Frontal cortex (tissue), 3 donors: ENCODE measurements at regions not wholly inside any gene's neighbourhood (a gene's known extent, or its start where the extent isn't known, plus 50 kb on each side); places are given as distances from the start of the nearest gene placed in this dataset.
"Not testable (repeated sequence)": the region's sequence is repeated elsewhere in the genome, so short reads cannot be mapped to it uniquely, and the experiment has no call there.

Experiments
- DNase-seq, 2 donors: peaks; one replicate each; pipeline ENCODE4 v3.0.0; 2012; ENCODE audit warnings: low spot score in 2 of 2
- FAIRE-seq: peaks from 2 replicates; lab custom pipeline; 2012; peaks lifted over from hg19 to GRCh38; lab: Jason Lieb, UNC
- donor health status: control.
- donor health status: control.
- donor health status: control.

- DNase-seq: no peak
- no peak for FAIRE-seq
Observed at GRCh38 chr3:89740080-89740880, 632.9 kb downstream of the EPHA3 start.

GRCh38 chr3:89740881-89741177, 633.4 kb downstream of the EPHA3 start:
- no peak for DNase-seq
- FAIRE-seq: no peak

- DNase-seq (no peak), FAIRE-seq (no peak)
Observed at GRCh38 chr3:89742546-89742945, 635.1 kb downstream of the EPHA3 start.

GRCh38 chr3:89747541-89748278, 640.3 kb downstream of the EPHA3 start:
- not testable (repeated sequence) for DNase-seq, FAIRE-seq

GRCh38 chr3:89762405-89762804, 655.0 kb downstream of the EPHA3 start:
- DNase-seq (no peak), FAIRE-seq (no peak)

- FAIRE-seq (no peak), DNase-seq (no peak)
Observed at GRCh38 chr3:89783341-89783927, 676.0 kb downstream of the EPHA3 start.

- DNase-seq (no peak), FAIRE-seq (no peak)
Observed at GRCh38 chr3:89787485-89787884, 680.1 kb downstream of the EPHA3 start.

- FAIRE-seq: no peak
- no peak for DNase-seq
Observed at GRCh38 chr3:89787979-89788378, 680.6 kb downstream of the EPHA3 start.

- DNase-seq (no peak), FAIRE-seq (no peak)
Observed at GRCh38 chr3:89795506-89795905, 688.1 kb downstream of the EPHA3 start.

- no peak for DNase-seq
- FAIRE-seq: no peak
Observed at GRCh38 chr3:89802881-89803280, 695.5 kb downstream of the EPHA3 start.

- FAIRE-seq: no peak
- DNase-seq: no peak
Observed at GRCh38 chr3:89803711-89804110, 696.3 kb downstream of the EPHA3 start.

- no peak for FAIRE-seq
- no peak for DNase-seq
Observed at GRCh38 chr3:89806166-89806565, 698.7 kb downstream of the EPHA3 start.

GRCh38 chr3:89808680-89809197, 701.3 kb downstream of the EPHA3 start:
- DNase-seq: no peak
- no peak for FAIRE-seq

GRCh38 chr3:89813500-89813899, 706.1 kb downstream of the EPHA3 start:
- DNase-seq: no peak
- no peak for FAIRE-seq

GRCh38 chr3:89841041-89841440, 733.6 kb downstream of the EPHA3 start:
- FAIRE-seq (no peak), DNase-seq (no peak)

- no peak for FAIRE-seq
- DNase-seq: no peak
Observed at GRCh38 chr3:89845053-89845452, 737.6 kb downstream of the EPHA3 start.

- DNase-seq (no peak), FAIRE-seq (no peak)
Observed at GRCh38 chr3:89847955-89848354, 740.5 kb downstream of the EPHA3 start.

GRCh38 chr3:89851974-89852621, 744.7 kb downstream of the EPHA3 start:
- no peak for DNase-seq
- no peak for FAIRE-seq

GRCh38 chr3:89859757-89860156, 752.3 kb downstream of the EPHA3 start:
- FAIRE-seq: no peak

GRCh38 chr3:89867286-89867685, 759.9 kb downstream of the EPHA3 start:
- FAIRE-seq (no peak), DNase-seq (no peak)

More at GRCh38 chr3:89859757-89860156, 752.3 kb downstream of the EPHA3 start:
- no peak for DNase-seq
